ENCODE measurements at regions not wholly inside any gene's neighbourhood (a gene's known extent, or its start where the extent isn't known, plus 50 kb on each side); places are given as distances from the start of the nearest gene placed in this dataset.

GRCh38 chr2:120568089-120568974 lies 167.3 kb upstream of the GLI2 start:
- TF ChIP-seq CTCF (IDR thresholded peaks at IDR 0.05; ENCODE audit: low read depth, low read length, poor library complexity, severe bottlenecking) (no peak), EZH2phosphoT487 (IDR thresholded peaks at IDR 0.05; ENCODE audit: borderline replicate concordance, low read length) (no peak)
